ENCODE measurements at regions not wholly inside any gene's neighbourhood (a gene's known extent, or its start where the extent isn't known, plus 50 kb on each side); places are given as distances from the start of the nearest gene placed in this dataset.
A peak's percentile ranks its signal among the peaks of the same experiment; 100 is the strongest.

GRCh38 chr6:14673201-14673600 lies 555.6 kb downstream of the CD83 start:
- no peak for DNase-seq (ENCODE audit: low spot score)

DNA sequence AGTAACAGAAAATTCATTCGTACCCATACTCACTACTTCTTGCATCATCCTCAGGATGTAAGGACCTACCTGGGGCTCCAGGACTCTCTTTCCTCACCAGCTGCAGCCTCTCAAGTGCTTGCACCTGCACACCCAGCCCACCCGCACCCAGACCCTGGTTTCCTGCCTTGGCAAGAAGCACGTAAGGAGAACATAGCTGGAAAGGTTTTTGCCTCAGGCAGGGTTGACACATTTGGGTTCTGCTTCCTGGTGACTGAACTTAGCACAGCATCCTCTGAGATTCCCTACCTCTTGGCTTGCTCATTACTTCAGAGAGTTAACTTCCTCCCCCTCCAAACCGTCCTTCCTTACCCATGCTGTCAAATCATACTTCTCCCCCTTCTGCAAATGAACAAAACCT lies 556.9 kb downstream of the CD83 start:
- no peak for DNase-seq (ENCODE audit: low spot score)

DNA sequence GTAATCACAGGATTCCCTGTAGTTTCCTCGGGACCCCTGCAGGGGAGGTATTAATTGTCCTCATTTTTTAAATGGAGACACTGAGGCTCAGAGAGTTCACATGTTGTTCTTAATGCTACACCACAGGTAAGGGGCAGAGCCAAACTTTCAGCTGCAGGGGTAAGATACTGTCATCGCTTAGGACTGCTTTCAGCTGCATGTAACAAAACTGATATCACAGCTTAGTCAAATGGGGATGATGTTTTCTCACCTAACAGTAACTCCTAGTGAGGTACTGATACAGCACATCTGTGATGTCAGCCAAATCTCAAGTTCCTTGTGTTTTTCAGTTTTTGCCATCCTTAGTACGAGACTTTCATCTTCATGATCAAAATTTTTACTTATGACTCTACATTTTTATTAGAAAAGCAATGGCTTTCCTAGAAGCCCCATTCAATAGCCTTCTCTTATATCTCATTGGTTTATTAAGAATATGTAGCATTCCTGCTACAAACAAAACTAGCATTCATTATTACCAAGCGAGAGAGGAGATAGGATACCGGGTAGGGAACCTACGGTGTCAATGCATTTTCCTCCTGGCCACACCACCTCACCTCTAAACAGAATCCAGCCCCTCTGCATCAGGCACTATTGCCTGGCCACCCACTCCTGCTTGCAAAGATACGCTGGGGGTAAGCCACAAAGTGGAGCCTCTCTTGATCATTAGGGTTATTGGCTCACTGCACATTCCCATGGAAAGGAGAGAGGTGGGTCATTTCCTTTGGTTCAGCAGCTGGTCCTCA lies 557.5 kb downstream of the CD83 start:
- DNase-seq (ENCODE audit: low spot score), result peak; percentile 84

DNA sequence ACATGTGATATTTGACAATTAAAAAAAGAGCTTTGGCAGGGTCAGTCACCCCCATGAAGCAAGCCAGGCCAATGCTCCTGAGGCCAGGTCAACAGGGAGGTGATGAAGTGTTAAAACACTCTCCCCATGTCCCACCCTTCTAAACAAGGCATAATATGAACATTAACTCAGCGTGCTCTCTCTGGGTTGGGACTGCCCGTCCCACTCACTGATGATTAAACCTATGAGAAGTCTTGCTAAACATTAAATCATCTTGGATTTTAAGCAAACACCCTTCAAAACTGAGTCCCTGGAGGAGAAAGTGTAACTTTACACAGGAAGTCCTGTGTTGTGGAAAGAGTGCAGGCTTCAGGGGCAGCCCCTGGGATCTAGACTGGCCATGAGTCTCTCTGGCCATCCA lies 558.5 kb downstream of the CD83 start:
- DNase-seq (ENCODE audit: low spot score), result no peak

DNA sequence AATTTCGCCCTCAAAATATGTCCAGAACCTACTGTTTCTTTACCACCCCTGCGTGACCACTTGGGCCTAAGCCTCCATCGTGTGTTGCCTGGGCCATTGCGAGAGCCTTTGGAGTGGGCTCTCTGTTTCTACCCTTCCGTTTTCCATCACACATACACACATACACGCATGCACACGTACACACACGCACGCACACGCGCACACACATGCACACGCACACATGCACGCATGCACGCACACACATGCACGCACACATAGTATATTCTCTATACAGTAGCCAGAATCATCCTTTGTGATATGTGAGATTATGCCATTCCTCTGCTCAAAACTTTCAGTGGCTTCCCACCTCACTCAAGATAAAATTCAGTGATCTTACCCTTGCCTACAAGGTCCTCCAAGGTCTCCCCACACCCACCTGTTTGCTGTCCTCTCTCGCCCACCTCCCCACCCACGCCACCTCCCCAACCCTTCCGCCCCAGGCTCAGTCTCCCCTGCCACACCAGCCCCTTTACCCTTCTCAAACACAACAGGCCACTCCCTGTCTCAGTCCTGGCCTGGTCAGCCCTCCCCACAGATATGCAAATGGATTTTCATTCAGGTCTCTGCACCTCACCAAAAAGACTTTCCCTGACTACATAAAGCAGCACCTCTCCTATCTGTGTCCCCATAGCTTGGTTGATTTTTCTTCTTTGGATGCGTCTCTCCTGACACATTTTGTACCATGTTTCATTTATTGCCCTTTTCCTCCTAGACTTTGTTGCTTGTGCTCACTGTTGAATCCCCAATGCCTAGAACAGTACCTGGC lies 559.6 kb downstream of the CD83 start:
- DNase-seq (ENCODE audit: low spot score), result no peak

GRCh38 chr6:14681699-14682487 lies 564.0 kb upstream of the JARID2 start:
- no peak for DNase-seq (ENCODE audit: low spot score)

DNA sequence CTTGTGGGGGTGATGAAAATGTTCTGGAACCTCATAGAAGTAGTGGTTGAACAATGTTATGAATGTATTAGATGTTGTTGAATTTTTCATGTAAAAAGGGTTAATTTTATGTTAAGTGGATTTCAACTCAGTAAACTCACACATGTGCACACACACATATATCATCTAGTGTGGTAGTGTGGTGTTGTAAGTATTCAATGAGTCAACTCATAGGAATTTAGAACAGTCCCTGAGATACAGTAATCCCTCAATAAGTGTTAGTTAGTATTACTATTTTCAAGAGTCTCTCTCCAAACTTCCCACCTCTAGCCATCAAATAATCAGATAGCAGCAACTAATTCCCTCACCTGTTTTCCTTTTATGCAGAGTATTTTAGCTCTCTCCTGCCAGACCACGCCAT lies 563.1 kb upstream of the JARID2 start:
- DNase-seq (ENCODE audit: low spot score), result no peak

DNA sequence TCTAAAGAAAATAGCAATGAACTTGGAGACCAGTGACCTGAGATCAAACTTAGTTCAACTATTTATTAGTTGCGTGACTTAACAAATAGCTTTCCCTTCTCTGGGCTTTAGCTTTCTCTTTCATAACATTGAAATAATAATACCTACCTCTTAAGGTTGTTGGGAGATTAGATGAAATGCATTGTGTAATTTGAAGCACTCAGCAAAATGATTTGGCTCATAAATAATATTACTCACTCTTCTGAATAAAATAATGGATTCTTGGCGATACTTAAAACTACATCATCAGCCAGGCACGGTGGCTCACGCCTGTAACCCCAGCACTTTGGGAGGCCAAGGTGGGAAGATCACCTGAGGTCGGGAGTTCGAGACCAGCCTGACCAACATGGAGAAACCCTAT lies 556.2 kb upstream of the JARID2 start:
- DNase-seq (ENCODE audit: low spot score), result no peak

DNA sequence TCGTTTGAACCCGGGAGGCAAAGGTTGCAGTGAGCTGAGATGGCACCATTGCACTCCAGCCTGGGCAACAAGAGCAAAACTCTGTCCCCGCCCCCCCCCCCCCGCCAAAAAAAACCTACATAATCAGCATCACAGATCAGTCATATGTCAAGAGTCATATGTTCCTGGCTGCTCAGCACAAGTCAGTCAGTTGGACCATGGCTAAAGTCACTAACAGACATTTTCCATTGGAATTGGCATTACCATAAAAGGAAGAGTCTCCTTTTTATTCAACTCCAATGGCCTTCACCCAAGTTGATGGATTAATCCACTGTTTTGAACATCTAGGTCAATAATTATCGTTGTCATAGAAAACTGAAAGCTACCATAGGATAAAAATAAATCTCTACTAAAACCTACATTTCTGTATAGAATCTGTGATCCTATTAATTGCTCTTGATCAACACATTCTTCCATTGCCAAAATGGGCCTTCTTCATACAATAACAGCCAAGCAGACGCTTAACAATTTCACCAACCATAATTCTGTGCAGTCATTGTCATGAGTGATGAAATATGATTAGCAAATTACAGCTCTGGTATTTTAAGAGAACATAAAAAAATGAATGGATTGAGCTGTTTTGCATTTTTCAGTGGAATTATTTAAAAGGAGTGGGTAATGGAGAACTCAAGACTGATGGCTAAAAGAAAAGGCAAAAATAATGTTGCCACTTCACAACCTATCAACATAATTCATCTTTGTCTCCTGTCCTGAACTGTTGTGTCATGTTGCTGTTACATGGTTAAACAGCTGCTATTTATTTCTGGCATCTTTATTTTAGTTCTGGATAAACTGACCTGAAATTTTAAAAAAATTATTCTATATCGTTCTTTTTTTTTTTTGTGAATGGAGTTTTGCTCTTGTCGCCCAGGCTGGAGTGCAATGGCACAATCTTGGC lies 555.5 kb upstream of the JARID2 start:
- DNase-seq (ENCODE audit: low spot score), result no peak

- DNase-seq (ENCODE audit: low spot score), result no peak
These were observed 553.7 kb upstream of the JARID2 start for GRCh38 chr6:14692208-14692607.

- DNase-seq (ENCODE audit: low spot score), result no peak
These were observed 552.3 kb upstream of the JARID2 start for GRCh38 chr6:14693301-14694192.

DNA sequence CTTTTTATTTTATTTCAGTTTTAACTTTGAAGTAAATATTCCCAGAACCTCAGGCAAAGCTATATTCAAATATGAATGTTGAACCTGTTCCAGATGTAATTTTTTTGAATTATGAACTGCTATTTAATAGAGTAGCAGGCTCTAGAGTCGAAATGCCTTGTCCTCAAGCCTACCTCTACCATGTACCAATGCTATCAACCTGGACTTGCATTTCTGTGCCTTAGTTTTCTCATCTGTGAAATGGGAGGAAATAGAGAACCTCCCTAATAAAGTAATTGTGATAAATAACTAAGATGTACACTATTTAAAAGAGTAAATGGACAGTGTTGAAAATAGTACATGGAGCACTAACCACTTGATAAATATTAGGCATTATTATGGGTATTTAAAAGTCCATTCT lies 551.6 kb upstream of the JARID2 start:
- DNase-seq (ENCODE audit: low spot score), result no peak

GRCh38 chr6:14695579-14695978 lies 550.3 kb upstream of the JARID2 start:
- DNase-seq (ENCODE audit: low spot score), result no peak

DNA sequence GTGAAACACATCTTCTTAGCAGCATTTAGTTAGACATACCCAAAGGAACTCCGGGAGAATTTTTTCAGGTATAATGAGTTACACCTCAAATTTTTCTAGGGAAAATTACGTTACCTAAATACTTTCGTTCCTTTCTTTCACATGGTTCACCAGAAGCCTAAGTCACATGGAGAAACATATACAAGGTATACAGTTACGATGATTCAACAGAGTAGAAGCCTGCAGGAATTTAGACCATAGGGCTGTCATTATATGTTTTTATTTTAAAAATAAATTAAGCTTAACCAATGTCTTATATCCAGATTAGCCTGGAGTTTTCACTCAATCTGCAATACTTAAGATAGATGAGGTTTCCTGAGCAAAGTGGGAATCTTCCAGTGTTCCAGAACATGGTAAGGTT lies 549.5 kb upstream of the JARID2 start:
- no peak for DNase-seq (ENCODE audit: low spot score)

- DNase-seq (ENCODE audit: low spot score), result no peak
These were observed 548.4 kb upstream of the JARID2 start for GRCh38 chr6:14697427-14697826.

- no peak for DNase-seq (ENCODE audit: low spot score)
These were observed 545.9 kb upstream of the JARID2 start for GRCh38 chr6:14699803-14700601.

DNA sequence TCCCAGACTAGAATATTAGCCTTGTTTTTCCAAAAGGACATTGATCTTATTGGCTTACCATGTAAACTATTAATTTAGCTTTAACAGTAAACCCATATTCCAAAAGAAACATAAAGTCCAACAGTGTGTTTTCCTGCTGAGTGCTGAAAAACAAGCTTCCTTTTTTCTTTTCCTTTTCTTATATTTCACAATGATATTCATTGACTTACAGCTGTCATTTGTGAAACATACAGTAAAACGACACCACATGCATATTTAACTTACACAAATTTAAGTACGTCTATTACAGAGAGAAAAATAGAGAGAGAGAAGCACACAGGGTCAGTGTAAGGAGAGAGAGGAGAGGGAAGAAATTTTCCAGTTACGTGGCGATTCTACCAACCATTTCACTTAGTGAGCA lies 543.9 kb upstream of the JARID2 start:
- DNase-seq (ENCODE audit: low spot score), result no peak

DNA sequence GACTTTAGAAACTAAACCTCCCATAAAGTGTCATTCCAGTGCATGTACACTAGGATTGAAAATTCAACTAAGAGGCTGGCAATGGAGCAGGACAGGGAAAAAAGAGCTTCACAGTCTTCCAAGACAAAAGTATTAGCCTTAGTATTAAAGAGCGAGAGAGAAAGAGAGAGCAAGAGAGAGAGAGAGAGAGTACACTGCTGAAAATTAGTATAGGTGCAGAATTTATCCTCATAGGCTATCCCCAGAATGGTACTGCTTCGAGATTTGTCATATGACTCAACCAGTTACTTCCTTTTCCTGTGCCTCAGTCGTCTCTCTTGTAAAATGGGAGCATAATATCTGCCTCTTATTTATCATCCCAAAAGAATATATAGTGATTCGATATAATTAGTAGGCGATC lies 543.2 kb upstream of the JARID2 start:
- no peak for DNase-seq (ENCODE audit: low spot score)

DNA sequence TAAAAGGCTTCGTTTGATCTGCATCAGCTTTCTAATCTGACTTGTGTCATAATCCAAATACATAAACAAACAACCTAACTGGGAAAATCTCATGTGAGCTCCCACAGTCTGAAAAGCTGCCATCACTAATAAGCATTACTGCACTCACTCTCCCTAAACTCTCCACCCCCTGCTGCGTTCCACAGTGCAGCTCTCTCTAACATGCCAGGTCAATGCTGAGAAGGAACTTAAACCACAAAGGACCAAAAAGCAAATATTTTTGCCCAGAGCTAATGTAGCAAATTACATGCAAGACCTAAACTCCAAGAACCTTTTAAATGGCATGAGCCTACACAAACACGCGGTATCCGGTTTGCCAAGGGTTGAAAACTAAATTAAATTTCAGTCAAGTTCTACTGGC lies 542.3 kb upstream of the JARID2 start:
- DNase-seq (ENCODE audit: low spot score), result no peak

Data from activated CD4-positive, alpha-beta T cell treated with anti-CD3 and anti-CD28 coated beads, Interleukin-2, Interleukin-4, amounts not matched to agents 100 ng/mL and 50 ng/mL, durations not matched to agents 16 hours and 8 hours (primary cell).